WTC11 (cell line): ENCODE measurements at regions not wholly inside any gene's neighbourhood (a gene's known extent, or its start where the extent isn't known, plus 50 kb on each side); places are given as distances from the start of the nearest gene placed in this dataset.

Source experiments
- ATAC-seq: fragments of 200-7000 bp; cut with Tn5 transposase; 2 replicates; pipeline ENCODE4 v1.10.0; 2021; ENCODE audit warnings: mild to moderate bottlenecking, moderate library complexity
- CTCF ChIA-PET: fragments of 300-600 bp; sonication (Branson Sonifier 250); formaldehyde crosslinking; loops from one replicate; lab custom pipeline; 2021; ENCODE audit warnings: antibody characterized with exemption; lab: Charles Lee
- POLR2A ChIA-PET: fragments of 350-600 bp; sonication (Branson Sonifier 250); formaldehyde crosslinking; loops from one replicate; lab custom pipeline; 2021; ENCODE audit warnings: antibody characterized with exemption; lab: Charles Lee
- DNase-seq: peaks from one replicate; pipeline ENCODE4 v3.0.0; 2021; ENCODE audit warnings: low spot score
- H3K27ac Mint-ChIP-seq: 2 replicates; pipeline ENCODE4 v1.8.0; 2021; ENCODE audit warnings: mixed read lengths
- H3K27me3 Mint-ChIP-seq: 2 replicates; pipeline ENCODE4 v1.8.0; 2021; ENCODE audit warnings: low read depth, mild to moderate bottlenecking, moderate library complexity, mixed read lengths
- H3K36me3 Mint-ChIP-seq: 2 replicates; pipeline ENCODE4 v1.8.0; 2021; ENCODE audit warnings: mixed read lengths
- H3K4me1 Mint-ChIP-seq: 2 replicates; pipeline ENCODE4 v1.8.0; 2022; ENCODE audit warnings: mixed read lengths
- H3K4me3 Mint-ChIP-seq: 2 replicates; pipeline ENCODE4 v1.8.0; 2021; ENCODE audit warnings: mild to moderate bottlenecking, moderate library complexity, mixed read lengths
- H3K9me3 Mint-ChIP-seq: 2 replicates; pipeline ENCODE4 v1.8.0; 2021; ENCODE audit warnings: mixed read lengths
- ATF3 ChIP-seq: sonication (generic); formaldehyde crosslinking; conservative IDR thresholded peaks from 2 replicates; pipeline ENCODE4 v1.8.1; 2022; ENCODE audit warnings: mild to moderate bottlenecking, missing genetic modification reagents
- CDX4 ChIP-seq: fragments of 250-450 bp; sonication (Bioruptor Pico); IDR thresholded peaks from 2 replicates; pipeline ENCODE4 v1.9.0; 2021; ENCODE audit warnings: moderate library complexity, mild to moderate bottlenecking, inconsistent platforms, borderline replicate concordance
- CREB1 ChIP-seq: sonication (generic); formaldehyde crosslinking; IDR thresholded peaks from 2 replicates; pipeline ENCODE4 v1.8.0; 2023; ENCODE audit warnings: mild to moderate bottlenecking, missing genetic modification reagents
- ESRRA ChIP-seq: sonication (generic); formaldehyde crosslinking; IDR thresholded peaks from 2 replicates; pipeline ENCODE4 v1.8.1; 2022; ENCODE audit warnings: mild to moderate bottlenecking, missing genetic modification reagents, borderline replicate concordance
- IRF1 ChIP-seq: sonication (generic); formaldehyde crosslinking; IDR thresholded peaks from 2 replicates; pipeline ENCODE4 v1.8.0; 2023; ENCODE audit warnings: missing genetic modification reagents
- MXD4 ChIP-seq: fragments of 250-450 bp; sonication (Bioruptor Pico); IDR thresholded peaks from 2 replicates; pipeline ENCODE4 v1.8.0; 2021; ENCODE audit warnings: mild to moderate bottlenecking, moderate library complexity, borderline replicate concordance
- NR1H2 ChIP-seq: sonication (generic); formaldehyde crosslinking; IDR thresholded peaks from 2 replicates; pipeline ENCODE4 v1.9.0; 2021; ENCODE audit warnings: mild to moderate bottlenecking, moderate library complexity, missing genetic modification reagents
- SMAD4 ChIP-seq: sonication (generic); formaldehyde crosslinking; IDR thresholded peaks from 2 replicates; pipeline ENCODE4 v1.8.0; 2022; ENCODE audit warnings: mild to moderate bottlenecking, missing genetic modification reagents
- TP53 ChIP-seq: sonication (generic); formaldehyde crosslinking; IDR thresholded peaks from 2 replicates; pipeline ENCODE4 v1.8.1; 2023; ENCODE audit warnings: mild to moderate bottlenecking, missing genetic modification reagents
- ZNF121 ChIP-seq: sonication (generic); formaldehyde crosslinking; IDR thresholded peaks from 2 replicates; pipeline ENCODE4 v1.8.0; 2023; ENCODE audit warnings: missing genetic modification reagents
- TF ChIP-seq, protein P1 (sequence below): fragments of 250-450 bp; sonication (Bioruptor Pico); IDR thresholded peaks from 2 replicates; pipeline ENCODE4 v1.9.0; 2021; ENCODE audit warnings: mild to moderate bottlenecking
- TF ChIP-seq, protein P2 (sequence below): sonication (generic); formaldehyde crosslinking; IDR thresholded peaks from 2 replicates; pipeline ENCODE4 v1.8.0; 2023; ENCODE audit warnings: mild to moderate bottlenecking, missing genetic modification reagents

DNA sequence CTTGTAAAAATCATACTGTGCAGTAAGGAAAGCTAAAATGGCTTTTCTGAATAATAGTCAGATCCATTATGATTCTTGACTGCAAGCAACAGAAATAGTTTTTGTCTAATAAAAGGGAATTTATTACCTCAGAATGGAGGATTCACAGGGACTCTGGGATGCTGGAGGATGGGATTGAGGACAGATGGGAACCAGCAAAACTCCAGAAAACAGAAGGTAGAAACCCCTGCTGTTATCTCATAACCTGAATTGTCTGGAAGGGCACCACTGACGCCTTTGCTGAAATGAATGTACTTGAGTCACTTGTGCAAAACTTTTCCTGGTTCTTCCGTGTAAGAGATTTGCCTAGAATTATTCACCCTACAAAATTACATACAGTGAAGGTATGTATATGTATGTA, 58.6 kb upstream of the DMAC1 start:
- Mint-ChIP-seq H3K36me3 (no peaks in the 10 kb centered on the region), H3K4me1 (no peaks in the 10 kb centered on the region)
- DNase-seq = no peak
- no peak for TF ChIP-seq ESRRA (CRISPR knock-in tag)
- TF ChIP-seq, all 79 proteins: peak for 0
- Mint-ChIP-seq H3K4me3 (no peak overlapping the region), H3K9me3 (peaks cover 4% of the 10 kb centered on the region; the same call in 1 of the 2 replicates), H3K27me3 (no peaks in the 10 kb centered on the region), H3K27ac (no peak overlapping the region)
- ATAC-seq = no peak
- ChIA-PET POLR2A (no interaction called here), CTCF (no interaction called here)

GRCh38 chr9:7854763-7855162, 55.2 kb upstream of the DMAC1 start:
- TF ChIP-seq CREB1 (CRISPR knock-in tag) (no peak), TP53 (CRISPR knock-in tag) (no peak), ATF3 (CRISPR knock-in tag) (no peak), NR1H2 (CRISPR knock-in tag) (no peak), MXD4 (CRISPR knock-in tag) (no peak), CDX4 (CRISPR knock-in tag) (no peak), ZNF121 (CRISPR knock-in tag) (no peak), SMAD4 (CRISPR knock-in tag) (no peak), IRF1 (CRISPR knock-in tag) (no peak)
- TF ChIP-seq, protein P1, sequence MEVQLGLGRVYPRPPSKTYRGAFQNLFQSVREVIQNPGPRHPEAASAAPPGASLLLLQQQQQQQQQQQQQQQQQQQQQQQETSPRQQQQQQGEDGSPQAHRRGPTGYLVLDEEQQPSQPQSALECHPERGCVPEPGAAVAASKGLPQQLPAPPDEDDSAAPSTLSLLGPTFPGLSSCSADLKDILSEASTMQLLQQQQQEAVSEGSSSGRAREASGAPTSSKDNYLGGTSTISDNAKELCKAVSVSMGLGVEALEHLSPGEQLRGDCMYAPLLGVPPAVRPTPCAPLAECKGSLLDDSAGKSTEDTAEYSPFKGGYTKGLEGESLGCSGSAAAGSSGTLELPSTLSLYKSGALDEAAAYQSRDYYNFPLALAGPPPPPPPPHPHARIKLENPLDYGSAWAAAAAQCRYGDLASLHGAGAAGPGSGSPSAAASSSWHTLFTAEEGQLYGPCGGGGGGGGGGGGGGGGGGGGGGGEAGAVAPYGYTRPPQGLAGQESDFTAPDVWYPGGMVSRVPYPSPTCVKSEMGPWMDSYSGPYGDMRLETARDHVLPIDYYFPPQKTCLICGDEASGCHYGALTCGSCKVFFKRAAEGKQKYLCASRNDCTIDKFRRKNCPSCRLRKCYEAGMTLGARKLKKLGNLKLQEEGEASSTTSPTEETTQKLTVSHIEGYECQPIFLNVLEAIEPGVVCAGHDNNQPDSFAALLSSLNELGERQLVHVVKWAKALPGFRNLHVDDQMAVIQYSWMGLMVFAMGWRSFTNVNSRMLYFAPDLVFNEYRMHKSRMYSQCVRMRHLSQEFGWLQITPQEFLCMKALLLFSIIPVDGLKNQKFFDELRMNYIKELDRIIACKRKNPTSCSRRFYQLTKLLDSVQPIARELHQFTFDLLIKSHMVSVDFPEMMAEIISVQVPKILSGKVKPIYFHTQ = no peak
- TF ChIP-seq, protein P2, sequence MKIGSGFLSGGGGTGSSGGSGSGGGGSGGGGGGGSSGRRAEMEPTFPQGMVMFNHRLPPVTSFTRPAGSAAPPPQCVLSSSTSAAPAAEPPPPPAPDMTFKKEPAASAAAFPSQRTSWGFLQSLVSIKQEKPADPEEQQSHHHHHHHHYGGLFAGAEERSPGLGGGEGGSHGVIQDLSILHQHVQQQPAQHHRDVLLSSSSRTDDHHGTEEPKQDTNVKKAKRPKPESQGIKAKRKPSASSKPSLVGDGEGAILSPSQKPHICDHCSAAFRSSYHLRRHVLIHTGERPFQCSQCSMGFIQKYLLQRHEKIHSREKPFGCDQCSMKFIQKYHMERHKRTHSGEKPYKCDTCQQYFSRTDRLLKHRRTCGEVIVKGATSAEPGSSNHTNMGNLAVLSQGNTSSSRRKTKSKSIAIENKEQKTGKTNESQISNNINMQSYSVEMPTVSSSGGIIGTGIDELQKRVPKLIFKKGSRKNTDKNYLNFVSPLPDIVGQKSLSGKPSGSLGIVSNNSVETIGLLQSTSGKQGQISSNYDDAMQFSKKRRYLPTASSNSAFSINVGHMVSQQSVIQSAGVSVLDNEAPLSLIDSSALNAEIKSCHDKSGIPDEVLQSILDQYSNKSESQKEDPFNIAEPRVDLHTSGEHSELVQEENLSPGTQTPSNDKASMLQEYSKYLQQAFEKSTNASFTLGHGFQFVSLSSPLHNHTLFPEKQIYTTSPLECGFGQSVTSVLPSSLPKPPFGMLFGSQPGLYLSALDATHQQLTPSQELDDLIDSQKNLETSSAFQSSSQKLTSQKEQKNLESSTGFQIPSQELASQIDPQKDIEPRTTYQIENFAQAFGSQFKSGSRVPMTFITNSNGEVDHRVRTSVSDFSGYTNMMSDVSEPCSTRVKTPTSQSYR = no peak
- TF ChIP-seq, all 79 proteins: peak for 0
- no peak for DNase-seq
- H3K9me3 Mint-ChIP-seq = peaks cover 19% of the 10 kb centered on the region
- no peak overlapping the region for H3K4me3 Mint-ChIP-seq
- ChIA-PET CTCF (no interaction called here), POLR2A (no interaction called here)
- H3K4me1 Mint-ChIP-seq = peaks cover 12% of the 10 kb centered on the region
- H3K27ac Mint-ChIP-seq = no peak overlapping the region
- H3K36me3 Mint-ChIP-seq = peaks cover 3% of the 10 kb centered on the region; the same call in 1 of the 2 replicates
- H3K27me3 Mint-ChIP-seq = no peaks in the 10 kb centered on the region
- ATAC-seq = no peak
